Activated B cell treated with CpG ODN at 0.5 μM for 24 hours (primary cell): ENCODE measurements at regions not wholly inside any gene's neighbourhood (a gene's known extent, or its start where the extent isn't known, plus 50 kb on each side); places are given as distances from the start of the nearest gene placed in this dataset.
"Not testable (repeated sequence)": the region's sequence is repeated elsewhere in the genome, so short reads cannot be mapped to it uniquely, and the experiment has no call there.

Source experiments
- ATAC-seq: fragments of 200-7000 bp; cut with Tn5 transposase; one replicate; pipeline ENCODE4 v1.10.0; 2021; ENCODE audit warnings: low read depth, mild to moderate bottlenecking, moderate library complexity
- CTCF ChIA-PET: fragments of 350-600 bp; sonication (Branson Sonifier 250); formaldehyde crosslinking; loops from one replicate; lab custom pipeline; 2021; ENCODE audit warnings: antibody characterized with exemption; lab: Charles Lee
- POLR2A ChIA-PET: fragments of 350-600 bp; sonication (Branson Sonifier 250); formaldehyde crosslinking; loops from one replicate; lab custom pipeline; 2021; ENCODE audit warnings: antibody characterized with exemption; lab: Charles Lee
- DNase-seq: peaks from one replicate; pipeline ENCODE4 v3.0.0; 2022
- H3K27ac Mint-ChIP-seq: one replicate; pipeline ENCODE4 v1.8.0; 2020; ENCODE audit warnings: mixed read lengths
- H3K27me3 Mint-ChIP-seq: one replicate; pipeline ENCODE4 v1.8.0; 2021; ENCODE audit warnings: mixed read lengths
- H3K36me3 Mint-ChIP-seq: one replicate; pipeline ENCODE4 v1.8.0; 2021; ENCODE audit warnings: low read depth, mixed read lengths
- H3K4me1 Mint-ChIP-seq: one replicate; pipeline ENCODE4 v1.8.0; 2021; ENCODE audit warnings: mixed read lengths
- H3K4me3 Mint-ChIP-seq: one replicate; pipeline ENCODE4 v1.8.0; 2020; ENCODE audit warnings: mild to moderate bottlenecking, mixed read lengths
- H3K9me3 Mint-ChIP-seq: one replicate; pipeline ENCODE4 v1.8.0; 2020; ENCODE audit warnings: mixed read lengths
- CTCF ChIP-seq: fragments of 200-600 bp; IDR thresholded peaks from one replicate; pipeline ENCODE4 v1.8.0; 2022; ENCODE audit warnings: antibody characterized with exemption, mild to moderate bottlenecking
- intact Hi-C: fragments of 100-400 bp; cut with micrococcal nuclease; formaldehyde crosslinking; loops from one replicate; pipeline ENCODE4 v1.15.1; 2024

GRCh38 chr3:182143903-182144302 lies 432.2 kb downstream of the SOX2 start:
- intact Hi-C loops, result no loop called here
- Mint-ChIP-seq H3K36me3 (no peaks in the 10 kb centered on the region), H3K4me3 (no peak overlapping the region), H3K27ac (no peak overlapping the region), H3K9me3 (no peaks in the 10 kb centered on the region), H3K27me3 (no peaks in the 10 kb centered on the region), H3K4me1 (no peaks in the 10 kb centered on the region)
- no peak for DNase-seq
- ATAC-seq, result no peak
- TF ChIP-seq CTCF, result no peak
- POLR2A ChIA-PET, result no interaction called here
- CTCF ChIA-PET, result no interaction called here

GRCh38 chr3:182148360-182148759 lies 436.6 kb downstream of the SOX2 start:
- H3K27me3 Mint-ChIP-seq, result no peaks in the 10 kb centered on the region
- DNase-seq (no peak), ATAC-seq (no peak)
- intact Hi-C loops, result no loop called here
- CTCF ChIA-PET, result no interaction called here
- peaks cover 6% of the 10 kb centered on the region for H3K9me3 Mint-ChIP-seq
- H3K27ac Mint-ChIP-seq, result no peak overlapping the region
- TF ChIP-seq CTCF, result no peak
- POLR2A ChIA-PET, result no interaction called here
- H3K4me3 Mint-ChIP-seq, result no peak overlapping the region
- no peaks in the 10 kb centered on the region for H3K36me3 Mint-ChIP-seq
- H3K4me1 Mint-ChIP-seq, result no peaks in the 10 kb centered on the region

GRCh38 chr3:182149594-182149993 lies 437.9 kb downstream of the SOX2 start:
- CTCF ChIA-PET, result no interaction called here
- Mint-ChIP-seq H3K4me3 (no peak overlapping the region), H3K4me1 (no peaks in the 10 kb centered on the region), H3K36me3 (no peaks in the 10 kb centered on the region), H3K27me3 (no peaks in the 10 kb centered on the region), H3K27ac (no peak overlapping the region), H3K9me3 (peaks cover 6% of the 10 kb centered on the region)
- intact Hi-C loops, result no loop called here
- POLR2A ChIA-PET, result no interaction called here
- DNase-seq (no peak), ATAC-seq (no peak)
- TF ChIP-seq CTCF, result no peak

GRCh38 chr3:182156326-182156725 lies 444.6 kb downstream of the SOX2 start:
- CTCF ChIA-PET, H3K9me3 Mint-ChIP-seq, H3K27me3 Mint-ChIP-seq, H3K36me3 Mint-ChIP-seq, POLR2A ChIA-PET, DNase-seq, ATAC-seq, H3K27ac Mint-ChIP-seq, H3K4me3 Mint-ChIP-seq, intact Hi-C loops, H3K4me1 Mint-ChIP-seq: not testable (repeated sequence)

- DNase-seq, result no peak
- H3K4me3 Mint-ChIP-seq, result no peak overlapping the region
- no peaks in the 10 kb centered on the region for H3K9me3 Mint-ChIP-seq
- H3K27me3 Mint-ChIP-seq, result no peaks in the 10 kb centered on the region
- no peak for ATAC-seq
- no peaks in the 10 kb centered on the region for H3K4me1 Mint-ChIP-seq
- H3K27ac Mint-ChIP-seq, result no peak overlapping the region
- no peaks in the 10 kb centered on the region for H3K36me3 Mint-ChIP-seq
- POLR2A ChIA-PET, result no interaction called here
- CTCF ChIA-PET, result no interaction called here
- TF ChIP-seq CTCF, result no peak
- intact Hi-C loops, result no loop called here
Observed at GRCh38 chr3:182165234-182165633, 453.5 kb downstream of the SOX2 start.

- no peak overlapping the region for H3K27ac Mint-ChIP-seq
- intact Hi-C loops, result no loop called here
- POLR2A ChIA-PET, result no interaction called here
- H3K27me3 Mint-ChIP-seq, result no peaks in the 10 kb centered on the region
- H3K4me1 Mint-ChIP-seq, result no peaks in the 10 kb centered on the region
- H3K4me3 Mint-ChIP-seq, result no peak overlapping the region
- TF ChIP-seq CTCF, result no peak
- no peak for ATAC-seq
- CTCF ChIA-PET, result no interaction called here
- H3K9me3 Mint-ChIP-seq, result no peaks in the 10 kb centered on the region
- H3K36me3 Mint-ChIP-seq, result no peaks in the 10 kb centered on the region
- DNase-seq, result no peak
Observed at GRCh38 chr3:182172534-182172933, 460.8 kb downstream of the SOX2 start.
